SU-DHL-6 (cell line): ENCODE measurements at regions not wholly inside any gene's neighbourhood (a gene's known extent, or its start where the extent isn't known, plus 50 kb on each side); places are given as distances from the start of the nearest gene placed in this dataset.
"Not testable (repeated sequence)": the region's sequence is repeated elsewhere in the genome, so short reads cannot be mapped to it uniquely, and the experiment has no call there.

ENCODE experiments used
- H2AFZ ChIP-seq: fragments of 200-600 bp; sonication (generic); 2 replicates; pipeline ENCODE4 v1.6.1; 2014; ENCODE audit warnings: low read depth, mild to moderate bottlenecking, moderate library complexity, mixed read lengths, antibody characterized with exemption, low read length; ENCODE audit not compliant: severe bottlenecking
- H3F3A ChIP-seq: fragments of 200-600 bp; shearing (Covaris generic); 2 replicates; pipeline ENCODE4 v1.6.0; 2016; ENCODE audit warnings: antibody characterized with exemption, mild to moderate bottlenecking; ENCODE audit not compliant: insufficient read depth
- H3K27ac ChIP-seq: fragments of 200-600 bp; sonication (generic); 2 replicates; pipeline ENCODE4 v1.5.1; 2016; ENCODE audit warnings: low read depth, mild to moderate bottlenecking, low read length, moderate library complexity, mixed read lengths
- H3K27me3 ChIP-seq: fragments of 200-600 bp; sonication (generic), shearing (Covaris generic); 2 replicates; pipeline ENCODE4 v1.6.0; 2014; ENCODE audit warnings: mild to moderate bottlenecking, low read length
- H3K36me3 ChIP-seq: fragments of 200-600 bp; sonication (generic); 2 replicates; pipeline ENCODE4 v1.6.1; 2014; ENCODE audit warnings: mild to moderate bottlenecking, low read length, mixed read lengths
- H3K4me2 ChIP-seq: fragments of 300-600, 200-600 bp; shearing (Covaris generic), sonication (generic); 2 replicates; pipeline ENCODE4 v1.6.0; 2014; ENCODE audit warnings: low read length, low read depth, mild to moderate bottlenecking; ENCODE audit not compliant: poor library complexity, severe bottlenecking
- H3K4me3 ChIP-seq: fragments of 200-600 bp; sonication (generic); 2 replicates; pipeline ENCODE4 v1.5.1; 2014; ENCODE audit warnings: antibody characterized with exemption, low read length, mild to moderate bottlenecking, mixed read lengths; ENCODE audit not compliant: insufficient read depth, poor library complexity, severe bottlenecking
- H3K79me2 ChIP-seq: fragments of 200-600 bp; sonication (generic); 2 replicates; pipeline ENCODE4 v1.6.1; 2014; ENCODE audit warnings: mild to moderate bottlenecking, low read length, moderate library complexity; ENCODE audit not compliant: insufficient read depth
- H3K9ac ChIP-seq: fragments of 200-600 bp; sonication (generic); 2 replicates; pipeline ENCODE4 v1.7.0; 2014; ENCODE audit warnings: mild to moderate bottlenecking, low read length
- H3K9me2 ChIP-seq: fragments of 200-600 bp; sonication (generic); replicated peaks from 2 replicates; pipeline ENCODE4 v1.6.1; 2014; ENCODE audit warnings: low read length; ENCODE audit not compliant: insufficient read depth
- H3K9me3 ChIP-seq: fragments of 200-600 bp; sonication (generic); 2 replicates; pipeline ENCODE4 v1.6.1; 2014; ENCODE audit warnings: low read length, mixed read lengths; ENCODE audit not compliant: insufficient read depth
- H4K20me1 ChIP-seq: fragments of 200-600 bp; sonication (generic); 2 replicates; pipeline ENCODE4 v1.6.1; 2014; ENCODE audit warnings: low read depth, mild to moderate bottlenecking, antibody characterized with exemption, low read length, moderate library complexity, mixed read lengths
- CTCF ChIP-seq: fragments of 200-600 bp; sonication (generic); IDR thresholded peaks from one replicate; pipeline ENCODE4 v1.5.1; 2017; ENCODE audit warnings: antibody characterized with exemption, mild to moderate bottlenecking, low read length, moderate library complexity; ENCODE audit not compliant: insufficient read depth, poor library complexity, severe bottlenecking
- EZH2phosphoT487 ChIP-seq: fragments of 200-600 bp; sonication (generic), shearing (Covaris generic); conservative IDR thresholded peaks from 2 replicates; pipeline ENCODE4 v1.6.1; 2018; ENCODE audit warnings: mild to moderate bottlenecking, antibody characterized with exemption, low read length, moderate library complexity, mixed read lengths

GRCh38 chr1:157334041-157334440 is 195.8 kb upstream of the ETV3 start:
- Histone ChIP-seq H3K79me2 (no peaks in the 10 kb centered on the region), H2AFZ (no peak overlapping the region), H3K9me3 (peaks cover 10% of the 10 kb centered on the region), H3K9me2 (no peaks in the 10 kb centered on the region), H3K36me3 (no peaks in the 10 kb centered on the region), H3K9ac (no peak overlapping the region), H4K20me1 (no peaks in the 10 kb centered on the region), H3K27me3 (no peaks in the 10 kb centered on the region; the same call in 1 of the 2 replicates), H3K4me2 (no peak overlapping the region), H3F3A (no peaks in the 10 kb centered on the region), H3K4me3 (no peak overlapping the region), H3K27ac (no peak overlapping the region)
- no peak for TF ChIP-seq EZH2phosphoT487
- TF ChIP-seq CTCF, result no peak

- H3K79me2 ChIP-seq, H3K27me3 ChIP-seq, H3F3A ChIP-seq, H3K9me2 ChIP-seq, H3K9ac ChIP-seq, H4K20me1 ChIP-seq, H3K4me3 ChIP-seq, H3K27ac ChIP-seq, H2AFZ ChIP-seq, H3K9me3 ChIP-seq, H3K36me3 ChIP-seq, H3K4me2 ChIP-seq: not testable (repeated sequence)
These were observed 192.0 kb upstream of the ETV3 start for GRCh38 chr1:157330177-157330576.

GRCh38 chr1:157328120-157328519 is 189.9 kb upstream of the ETV3 start:
- not testable (repeated sequence) for H2AFZ ChIP-seq, H3K4me3 ChIP-seq, H3K4me2 ChIP-seq, H3K27me3 ChIP-seq, H3K79me2 ChIP-seq, H3F3A ChIP-seq, H3K9ac ChIP-seq, H3K9me2 ChIP-seq, H4K20me1 ChIP-seq, H3K9me3 ChIP-seq, H3K36me3 ChIP-seq, H3K27ac ChIP-seq

GRCh38 chr1:157326173-157326859 is 188.1 kb upstream of the ETV3 start:
- Histone ChIP-seq H3K9ac (no peak overlapping the region), H3K4me2 (no peak overlapping the region), H2AFZ (no peak overlapping the region), H3K4me3 (no peak overlapping the region), H3K9me2 (no peaks in the 10 kb centered on the region), H3K27me3 (no peaks in the 10 kb centered on the region; the same call in 1 of the 2 replicates), H3K9me3 (peaks cover 10% of the 10 kb centered on the region), H3K27ac (no peak overlapping the region), H3K36me3 (no peaks in the 10 kb centered on the region), H3F3A (no peaks in the 10 kb centered on the region), H4K20me1 (no peaks in the 10 kb centered on the region), H3K79me2 (no peaks in the 10 kb centered on the region)
- TF ChIP-seq EZH2phosphoT487 (no peak), CTCF (no peak)
